ENCODE measurements at regions not wholly inside any gene's neighbourhood (a gene's known extent, or its start where the extent isn't known, plus 50 kb on each side); places are given as distances from the start of the nearest gene placed in this dataset.

- Histone ChIP-seq H3K4me3 (no peak overlapping the region), H3K4me1 (no peaks in the 10 kb centered on the region), H3K27me3 (no peaks in the 10 kb centered on the region), H3K9me3 (no peaks in the 10 kb centered on the region), H3K36me3 (no peaks in the 10 kb centered on the region), H3K27ac (no peak overlapping the region)
- no peak for TF ChIP-seq POLR2A (IDR thresholded peaks at IDR 0.05)
- TF ChIP-seq, protein P1, sequence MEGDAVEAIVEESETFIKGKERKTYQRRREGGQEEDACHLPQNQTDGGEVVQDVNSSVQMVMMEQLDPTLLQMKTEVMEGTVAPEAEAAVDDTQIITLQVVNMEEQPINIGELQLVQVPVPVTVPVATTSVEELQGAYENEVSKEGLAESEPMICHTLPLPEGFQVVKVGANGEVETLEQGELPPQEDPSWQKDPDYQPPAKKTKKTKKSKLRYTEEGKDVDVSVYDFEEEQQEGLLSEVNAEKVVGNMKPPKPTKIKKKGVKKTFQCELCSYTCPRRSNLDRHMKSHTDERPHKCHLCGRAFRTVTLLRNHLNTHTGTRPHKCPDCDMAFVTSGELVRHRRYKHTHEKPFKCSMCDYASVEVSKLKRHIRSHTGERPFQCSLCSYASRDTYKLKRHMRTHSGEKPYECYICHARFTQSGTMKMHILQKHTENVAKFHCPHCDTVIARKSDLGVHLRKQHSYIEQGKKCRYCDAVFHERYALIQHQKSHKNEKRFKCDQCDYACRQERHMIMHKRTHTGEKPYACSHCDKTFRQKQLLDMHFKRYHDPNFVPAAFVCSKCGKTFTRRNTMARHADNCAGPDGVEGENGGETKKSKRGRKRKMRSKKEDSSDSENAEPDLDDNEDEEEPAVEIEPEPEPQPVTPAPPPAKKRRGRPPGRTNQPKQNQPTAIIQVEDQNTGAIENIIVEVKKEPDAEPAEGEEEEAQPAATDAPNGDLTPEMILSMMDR (IDR thresholded peaks at IDR 0.05): no peak
- no peak for DNase-seq
- intact Hi-C loops (cut with DNase I; ENCODE audit: low total_unique reads): no loop called here
Observed at GRCh38 chr3:68256635-68257223, 602.3 kb upstream of the SUCLG2 start.

GRCh38 chr3:68249265-68249664 lies 594.9 kb upstream of the SUCLG2 start:
- TF ChIP-seq, protein P1 (IDR thresholded peaks at IDR 0.05): no peak
- TF ChIP-seq POLR2A (IDR thresholded peaks at IDR 0.05): no peak
- intact Hi-C loops (cut with DNase I; ENCODE audit: low total_unique reads): no loop called here
- DNase-seq: no peak

DNA sequence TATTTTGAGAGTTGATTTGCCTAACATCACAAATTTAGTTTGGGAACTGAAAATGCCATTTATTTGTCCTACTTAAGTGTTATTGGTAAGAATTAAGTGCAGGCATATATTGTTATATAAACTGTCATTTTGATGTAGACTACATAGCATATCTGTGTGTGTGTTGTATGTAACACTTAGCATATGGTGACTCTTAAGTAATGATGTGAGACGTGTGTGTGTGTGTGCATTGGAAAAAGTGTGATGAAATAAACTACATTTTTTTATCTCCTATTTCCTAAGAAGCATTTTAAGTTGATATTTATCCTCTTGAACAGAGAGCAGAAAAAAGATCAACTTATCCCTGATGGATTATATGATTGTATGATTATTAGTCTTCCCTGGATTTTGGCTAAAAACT lies 588.2 kb upstream of the SUCLG2 start:
- intact Hi-C loops (cut with DNase I; ENCODE audit: low total_unique reads): no loop called here
- no peak for DNase-seq
- TF ChIP-seq, protein P1 (IDR thresholded peaks at IDR 0.05): no peak
- no peak for TF ChIP-seq POLR2A (IDR thresholded peaks at IDR 0.05)
- Histone ChIP-seq H3K9me3 (no peaks in the 10 kb centered on the region), H3K27me3 (no peaks in the 10 kb centered on the region), H3K36me3 (no peaks in the 10 kb centered on the region), H3K4me3 (no peak overlapping the region), H3K4me1 (no peaks in the 10 kb centered on the region), H3K27ac (no peak overlapping the region)

More at GRCh38 chr3:68249265-68249664, 594.9 kb upstream of the SUCLG2 start:
- no peaks in the 10 kb centered on the region for H3K36me3 ChIP-seq
- H3K27me3 ChIP-seq: no peaks in the 10 kb centered on the region
- H3K4me1 ChIP-seq: no peaks in the 10 kb centered on the region
- H3K4me3 ChIP-seq: no peak overlapping the region
- H3K27ac ChIP-seq: no peak overlapping the region
- H3K9me3 ChIP-seq: no peaks in the 10 kb centered on the region

GRCh38 chr3:68239542-68239941 lies 585.1 kb upstream of the SUCLG2 start:
- no peak for TF ChIP-seq POLR2A (IDR thresholded peaks at IDR 0.05)
- TF ChIP-seq, protein P1 (IDR thresholded peaks at IDR 0.05): no peak
- intact Hi-C loops (cut with DNase I; ENCODE audit: low total_unique reads): no loop called here
- DNase-seq: no peak
- H3K27ac ChIP-seq: no peak overlapping the region
- H3K4me3 ChIP-seq: no peak overlapping the region
- H3K4me1 ChIP-seq: no peaks in the 10 kb centered on the region
- no peaks in the 10 kb centered on the region for H3K36me3 ChIP-seq
- no peaks in the 10 kb centered on the region for H3K9me3 ChIP-seq
- no peaks in the 10 kb centered on the region for H3K27me3 ChIP-seq

- no peaks in the 10 kb centered on the region for H3K36me3 ChIP-seq
- TF ChIP-seq POLR2A (IDR thresholded peaks at IDR 0.05): no peak
- TF ChIP-seq, protein P1 (IDR thresholded peaks at IDR 0.05): no peak
- H3K4me1 ChIP-seq: no peaks in the 10 kb centered on the region
- no peak overlapping the region for H3K27ac ChIP-seq
- intact Hi-C loops (cut with DNase I; ENCODE audit: low total_unique reads): no loop called here
- no peak overlapping the region for H3K4me3 ChIP-seq
- no peak for DNase-seq
- H3K27me3 ChIP-seq: no peaks in the 10 kb centered on the region
- H3K9me3 ChIP-seq: no peaks in the 10 kb centered on the region
Observed at GRCh38 chr3:68234076-68234780, 579.8 kb upstream of the SUCLG2 start.
